Liver (tissue), 8 donors: ENCODE measurements at regions not wholly inside any gene's neighbourhood (a gene's known extent, or its start where the extent isn't known, plus 50 kb on each side); places are given as distances from the start of the nearest gene placed in this dataset.

Source experiments
- DNase-seq: peaks from one replicate; pipeline ENCODE4 v3.0.0-alpha.2; 2017; ENCODE audit warnings: low spot score
- H3K27ac ChIP-seq, 2 donors: one replicate each; pipeline ENCODE4 v1.7.0; 2013; ENCODE audit warnings: inconsistent platforms in 2 of 2, low read length in 2 of 2, control low read depth in 1 of 2, low read depth in 1 of 2, mild to moderate bottlenecking in 1 of 2
- H3K27me3 ChIP-seq, 4 donors: one replicate each; pipeline versions ENCODE4 v1.6.1 to v1.7.0; 2013; ENCODE audit warnings: low read length in 3 of 4, inconsistent platforms in 1 of 4, mild to moderate bottlenecking in 1 of 4, moderate library complexity in 1 of 4; ENCODE audit not compliant: control insufficient read depth in 4 of 4, insufficient read depth in 4 of 4
- H3K36me3 ChIP-seq, 4 donors: one replicate each; pipeline versions ENCODE4 v1.6.1 to v1.7.0; 2013; ENCODE audit warnings: low read length in 3 of 4, mild to moderate bottlenecking in 3 of 4, low read depth in 1 of 4, moderate library complexity in 1 of 4; ENCODE audit not compliant: control insufficient read depth in 4 of 4, insufficient read depth in 3 of 4
- H3K4me1 ChIP-seq, 4 donors: one replicate each; pipeline versions ENCODE4 v1.6.1 to v1.7.0; 2013; ENCODE audit warnings: low read length in 3 of 4, mild to moderate bottlenecking in 3 of 4, moderate library complexity in 1 of 4; ENCODE audit not compliant: control insufficient read depth in 4 of 4, insufficient read depth in 4 of 4
- H3K4me3 ChIP-seq, 3 donors: one replicate each; pipeline versions ENCODE4 v1.6.1 to v1.7.0; 2013; ENCODE audit warnings: low read length in 3 of 3, control low read depth in 1 of 3, low read depth in 1 of 3, mild to moderate bottlenecking in 1 of 3
- H3K9ac ChIP-seq, 2 donors: one replicate each; pipeline ENCODE4 v1.7.0; 2013; ENCODE audit warnings: low read length in 2 of 2, mild to moderate bottlenecking in 2 of 2, moderate library complexity in 2 of 2, control low read depth in 1 of 2, low read depth in 1 of 2
- H3K9me3 ChIP-seq, 4 donors: one replicate each; pipeline versions ENCODE4 v1.6.1 to v1.7.0; 2013; ENCODE audit warnings: low read length in 3 of 4; ENCODE audit not compliant: control insufficient read depth in 4 of 4
- EGR1 ChIP-seq, 2 donors: IDR thresholded peaks; 2 replicates each; pipeline ENCODE4 v1.6.1; 2016 to 2018; ENCODE audit warnings: antibody characterized with exemption in 2 of 2, low read depth in 2 of 2
- FOXA1 ChIP-seq: IDR thresholded peaks from 2 replicates; pipeline ENCODE4 v1.6.1; 2016; ENCODE audit warnings: antibody characterized with exemption
- FOXA2 ChIP-seq: IDR thresholded peaks from 2 replicates; pipeline ENCODE4 v1.6.1; 2016; ENCODE audit warnings: antibody characterized with exemption
- GABPA ChIP-seq, 2 donors: IDR thresholded peaks in 1 of 2; conservative IDR thresholded peaks in 1 of 2; 2 replicates each; pipeline ENCODE4 v1.6.1; 2016; ENCODE audit warnings: antibody characterized with exemption in 2 of 2, mild to moderate bottlenecking in 1 of 2, moderate library complexity in 1 of 2
- JUND ChIP-seq, 2 donors: IDR thresholded peaks; 2 replicates each; pipeline ENCODE4 v1.6.1; 2016; ENCODE audit warnings: antibody characterized with exemption in 2 of 2
- RXRA ChIP-seq, 2 donors: IDR thresholded peaks; 2 replicates each; pipeline ENCODE4 v1.6.1; 2017 to 2018; ENCODE audit warnings: antibody characterized with exemption in 2 of 2, mild to moderate bottlenecking in 1 of 2
- WGBS: extraction: QIAGEN DNeasy Blood & Tissue Kit; methylation state at CpG from one replicate; pipeline ENCODE4 v1.1.7; 2013; 5-methylcytosine and 5-hydroxymethylcytosine counted together
- TF ChIP-seq, protein P1 (sequence below): fragments of 150-350 bp; IDR thresholded peaks from 2 replicates; pipeline ENCODE4 v1.5.1; 2017; ENCODE audit warnings: improper control_type of control experiment, low read depth, low read length; ENCODE audit not compliant: missing input control
- TF ChIP-seq, protein P2 (sequence below): IDR thresholded peaks from 2 replicates; pipeline ENCODE4 v1.6.1; 2016; ENCODE audit warnings: antibody characterized with exemption, mild to moderate bottlenecking
- TF ChIP-seq, protein P3 (sequence below): IDR thresholded peaks from 2 replicates; pipeline ENCODE4 v1.6.1; 2016; ENCODE audit warnings: antibody characterized with exemption
- donor health status: healthy.
- donor health status: healthy.
- donor health status: healthy.
- donor health status: healthy.
- donor health status: healthy.

DNA sequence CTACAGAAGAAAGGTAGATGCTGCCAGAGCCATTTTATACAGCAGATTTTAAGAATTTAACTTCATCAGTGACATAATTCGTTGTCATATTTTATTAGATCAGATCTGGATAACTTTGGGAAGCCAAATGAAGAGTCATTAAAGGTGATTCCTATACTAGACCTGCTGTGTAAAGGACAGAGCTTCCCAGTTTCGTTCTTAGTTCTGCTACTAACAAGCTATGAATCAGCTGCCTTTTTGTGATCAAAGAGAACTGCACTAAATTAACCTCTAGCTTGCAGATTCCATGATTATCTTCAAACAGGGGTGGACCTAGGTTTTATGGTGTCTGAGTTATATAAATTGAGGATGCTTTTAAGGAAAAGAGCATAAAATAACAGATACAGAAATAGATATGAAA is 926.5 kb upstream of the ACVR2A start:
- no peak overlapping the region for H3K4me3 ChIP-seq
- H3K4me1 ChIP-seq, result no peaks in the 10 kb centered on the region
- no peaks in the 10 kb centered on the region for H3K36me3 ChIP-seq
- H3K9ac ChIP-seq, result no peak overlapping the region
- 41% methylated on average over 2 of the region's 2 CpGs for WGBS
- no peaks in the 10 kb centered on the region for H3K9me3 ChIP-seq
- H3K27me3 ChIP-seq, result peaks cover 0 to 2% (median 0%) of the 10 kb centered on the region in 4 donors
- TF ChIP-seq, protein P1, sequence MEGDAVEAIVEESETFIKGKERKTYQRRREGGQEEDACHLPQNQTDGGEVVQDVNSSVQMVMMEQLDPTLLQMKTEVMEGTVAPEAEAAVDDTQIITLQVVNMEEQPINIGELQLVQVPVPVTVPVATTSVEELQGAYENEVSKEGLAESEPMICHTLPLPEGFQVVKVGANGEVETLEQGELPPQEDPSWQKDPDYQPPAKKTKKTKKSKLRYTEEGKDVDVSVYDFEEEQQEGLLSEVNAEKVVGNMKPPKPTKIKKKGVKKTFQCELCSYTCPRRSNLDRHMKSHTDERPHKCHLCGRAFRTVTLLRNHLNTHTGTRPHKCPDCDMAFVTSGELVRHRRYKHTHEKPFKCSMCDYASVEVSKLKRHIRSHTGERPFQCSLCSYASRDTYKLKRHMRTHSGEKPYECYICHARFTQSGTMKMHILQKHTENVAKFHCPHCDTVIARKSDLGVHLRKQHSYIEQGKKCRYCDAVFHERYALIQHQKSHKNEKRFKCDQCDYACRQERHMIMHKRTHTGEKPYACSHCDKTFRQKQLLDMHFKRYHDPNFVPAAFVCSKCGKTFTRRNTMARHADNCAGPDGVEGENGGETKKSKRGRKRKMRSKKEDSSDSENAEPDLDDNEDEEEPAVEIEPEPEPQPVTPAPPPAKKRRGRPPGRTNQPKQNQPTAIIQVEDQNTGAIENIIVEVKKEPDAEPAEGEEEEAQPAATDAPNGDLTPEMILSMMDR, result no peak
- TF ChIP-seq RXRA (IDR thresholded peaks at IDR 0.05) (no peak), FOXA2 (no peak), GABPA (IDR thresholded peaks at IDR 0.05 in 1 of 2, conservative IDR thresholded peaks at IDR 0.05 in 1 of 2) (no peak)
- TF ChIP-seq, protein P2, sequence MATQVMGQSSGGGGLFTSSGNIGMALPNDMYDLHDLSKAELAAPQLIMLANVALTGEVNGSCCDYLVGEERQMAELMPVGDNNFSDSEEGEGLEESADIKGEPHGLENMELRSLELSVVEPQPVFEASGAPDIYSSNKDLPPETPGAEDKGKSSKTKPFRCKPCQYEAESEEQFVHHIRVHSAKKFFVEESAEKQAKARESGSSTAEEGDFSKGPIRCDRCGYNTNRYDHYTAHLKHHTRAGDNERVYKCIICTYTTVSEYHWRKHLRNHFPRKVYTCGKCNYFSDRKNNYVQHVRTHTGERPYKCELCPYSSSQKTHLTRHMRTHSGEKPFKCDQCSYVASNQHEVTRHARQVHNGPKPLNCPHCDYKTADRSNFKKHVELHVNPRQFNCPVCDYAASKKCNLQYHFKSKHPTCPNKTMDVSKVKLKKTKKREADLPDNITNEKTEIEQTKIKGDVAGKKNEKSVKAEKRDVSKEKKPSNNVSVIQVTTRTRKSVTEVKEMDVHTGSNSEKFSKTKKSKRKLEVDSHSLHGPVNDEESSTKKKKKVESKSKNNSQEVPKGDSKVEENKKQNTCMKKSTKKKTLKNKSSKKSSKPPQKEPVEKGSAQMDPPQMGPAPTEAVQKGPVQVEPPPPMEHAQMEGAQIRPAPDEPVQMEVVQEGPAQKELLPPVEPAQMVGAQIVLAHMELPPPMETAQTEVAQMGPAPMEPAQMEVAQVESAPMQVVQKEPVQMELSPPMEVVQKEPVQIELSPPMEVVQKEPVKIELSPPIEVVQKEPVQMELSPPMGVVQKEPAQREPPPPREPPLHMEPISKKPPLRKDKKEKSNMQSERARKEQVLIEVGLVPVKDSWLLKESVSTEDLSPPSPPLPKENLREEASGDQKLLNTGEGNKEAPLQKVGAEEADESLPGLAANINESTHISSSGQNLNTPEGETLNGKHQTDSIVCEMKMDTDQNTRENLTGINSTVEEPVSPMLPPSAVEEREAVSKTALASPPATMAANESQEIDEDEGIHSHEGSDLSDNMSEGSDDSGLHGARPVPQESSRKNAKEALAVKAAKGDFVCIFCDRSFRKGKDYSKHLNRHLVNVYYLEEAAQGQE, result no peak
- H3K27ac ChIP-seq, result no peak overlapping the region
- no peak for DNase-seq

DNA sequence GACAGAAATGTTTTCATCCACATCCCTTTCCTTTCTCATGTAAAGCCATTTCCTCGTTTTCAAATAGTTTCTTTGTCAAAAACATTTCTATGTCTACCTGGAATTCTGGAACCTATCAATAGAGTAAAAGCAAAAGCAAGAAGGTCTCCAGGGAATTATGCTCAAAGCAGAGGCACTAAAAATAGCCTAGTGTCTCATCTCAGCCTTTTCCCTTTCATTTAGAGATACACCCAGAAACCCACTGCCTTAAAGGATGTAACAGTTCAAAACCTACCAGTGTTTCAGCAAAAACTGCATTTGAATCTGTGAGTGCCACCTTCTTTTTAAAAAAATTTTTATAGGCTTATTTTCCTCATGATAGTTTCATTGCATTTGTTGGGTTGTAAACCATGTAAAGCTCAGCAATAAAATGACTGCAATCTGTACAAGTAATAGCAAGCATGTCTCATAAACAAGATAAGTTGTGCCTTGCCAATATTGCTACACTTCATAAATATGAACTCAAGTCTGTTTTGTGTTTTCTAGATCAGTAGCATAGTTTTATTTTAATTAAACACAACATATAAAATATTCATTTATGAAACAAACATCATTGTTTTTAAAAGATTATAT is 927.3 kb upstream of the ACVR2A start:
- Histone ChIP-seq H3K27ac (no peak overlapping the region), H3K27me3 (peaks cover 0 to 2% (median 0%) of the 10 kb centered on the region in 4 donors), H3K9ac (no peak overlapping the region), H3K4me1 (no peaks in the 10 kb centered on the region), H3K4me3 (no peak overlapping the region), H3K36me3 (no peaks in the 10 kb centered on the region), H3K9me3 (no peaks in the 10 kb centered on the region)
- WGBS, result 37% methylated on average over 1 of the region's 1 CpG
- no peak for DNase-seq
- TF ChIP-seq, protein P2, result no peak
- TF ChIP-seq, protein P3, sequence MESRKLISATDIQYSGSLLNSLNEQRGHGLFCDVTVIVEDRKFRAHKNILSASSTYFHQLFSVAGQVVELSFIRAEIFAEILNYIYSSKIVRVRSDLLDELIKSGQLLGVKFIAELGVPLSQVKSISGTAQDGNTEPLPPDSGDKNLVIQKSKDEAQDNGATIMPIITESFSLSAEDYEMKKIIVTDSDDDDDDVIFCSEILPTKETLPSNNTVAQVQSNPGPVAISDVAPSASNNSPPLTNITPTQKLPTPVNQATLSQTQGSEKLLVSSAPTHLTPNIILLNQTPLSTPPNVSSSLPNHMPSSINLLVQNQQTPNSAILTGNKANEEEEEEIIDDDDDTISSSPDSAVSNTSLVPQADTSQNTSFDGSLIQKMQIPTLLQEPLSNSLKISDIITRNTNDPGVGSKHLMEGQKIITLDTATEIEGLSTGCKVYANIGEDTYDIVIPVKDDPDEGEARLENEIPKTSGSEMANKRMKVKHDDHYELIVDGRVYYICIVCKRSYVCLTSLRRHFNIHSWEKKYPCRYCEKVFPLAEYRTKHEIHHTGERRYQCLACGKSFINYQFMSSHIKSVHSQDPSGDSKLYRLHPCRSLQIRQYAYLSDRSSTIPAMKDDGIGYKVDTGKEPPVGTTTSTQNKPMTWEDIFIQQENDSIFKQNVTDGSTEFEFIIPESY, result no peak
- TF ChIP-seq GABPA (IDR thresholded peaks at IDR 0.05 in 1 of 2, conservative IDR thresholded peaks at IDR 0.05 in 1 of 2) (no peak), JUND (IDR thresholded peaks at IDR 0.05) (no peak), FOXA2 (no peak), EGR1 (IDR thresholded peaks at IDR 0.05; ENCODE audit: low read depth in 2 of 2) (no peak), RXRA (IDR thresholded peaks at IDR 0.05) (no peak), FOXA1 (no peak)
